ENCODE measurements at regions not wholly inside any gene's neighbourhood (a gene's known extent, or its start where the extent isn't known, plus 50 kb on each side); places are given as distances from the start of the nearest gene placed in this dataset.

DNA sequence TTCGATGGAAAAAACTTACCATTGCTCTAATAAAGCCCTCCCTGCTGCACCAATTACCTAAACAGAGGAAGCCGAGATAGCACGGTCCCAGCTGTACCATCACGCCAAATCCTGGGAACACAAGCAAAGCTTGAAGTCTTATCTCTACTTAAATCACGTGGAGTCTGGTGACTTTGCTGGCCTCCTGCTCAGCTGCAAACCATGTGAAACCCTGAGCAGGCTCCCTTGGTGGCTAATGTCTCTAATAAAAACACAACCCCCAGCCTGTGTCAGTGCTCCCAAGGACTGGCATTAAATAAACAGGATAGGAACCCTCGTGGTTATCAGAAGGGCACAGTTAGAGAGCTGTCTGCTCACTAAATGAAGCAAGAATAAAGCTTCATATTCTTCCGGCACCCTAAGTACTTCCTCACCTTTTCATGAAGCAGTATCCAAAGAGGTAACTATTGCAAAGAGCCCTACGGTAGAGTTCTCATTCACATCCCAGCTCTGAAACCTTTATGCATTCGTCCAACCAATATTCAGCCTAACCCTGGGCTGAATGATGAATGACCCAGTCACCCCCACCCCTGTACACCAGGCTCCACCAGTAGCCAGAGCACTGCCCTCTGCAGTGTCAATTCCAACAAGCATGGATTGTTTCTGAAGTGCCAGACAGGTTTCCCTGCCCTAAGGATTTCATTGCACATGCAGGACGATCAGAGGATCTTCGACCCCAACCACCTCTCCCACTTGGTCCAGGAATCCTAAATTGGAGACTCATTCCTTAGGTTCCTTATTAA is 452.7 kb upstream of the TMPO start:
- no peak for DNase-seq (ENCODE audit: low read depth)

DNA sequence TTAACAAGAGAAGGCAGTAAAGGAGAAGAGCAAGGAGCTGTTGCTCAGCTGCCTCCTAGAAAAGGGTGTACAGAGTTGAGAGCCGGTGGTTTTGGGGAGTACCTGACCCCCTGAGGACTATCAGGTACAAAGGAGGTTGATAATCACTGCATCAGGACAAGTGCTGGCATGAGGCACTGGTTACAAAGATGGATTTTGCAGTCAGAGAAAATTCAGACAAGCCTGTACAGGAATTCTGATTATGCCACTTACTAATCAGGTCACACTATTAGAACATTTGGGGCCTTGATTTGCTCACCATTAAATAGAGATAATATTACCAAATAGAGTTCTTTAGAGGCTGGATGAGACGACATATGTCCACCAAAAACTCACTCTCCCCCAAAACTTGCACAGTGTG is 450.9 kb upstream of the TMPO start:
- DNase-seq (ENCODE audit: low read depth), result no peak

DNA sequence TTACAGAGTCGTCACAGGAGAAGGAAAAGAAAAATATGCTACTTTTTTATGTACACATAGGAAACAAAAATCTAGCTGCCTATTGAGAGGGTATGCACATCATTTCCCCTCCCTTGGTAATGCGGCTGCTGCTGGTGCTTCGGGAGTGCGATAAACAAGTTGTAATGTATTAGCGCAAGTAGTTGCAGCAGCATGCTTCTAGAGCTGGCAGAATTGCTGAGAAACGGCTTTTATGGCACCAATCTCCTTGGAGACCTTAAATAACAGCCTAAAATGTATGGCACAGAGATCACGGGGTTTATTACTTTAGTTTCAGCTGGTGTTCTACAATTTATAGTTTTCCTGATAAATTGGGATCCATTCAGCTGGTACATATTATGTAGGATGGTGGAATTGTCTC is 447.6 kb upstream of the TMPO start:
- no peak for DNase-seq (ENCODE audit: low read depth)

DNA sequence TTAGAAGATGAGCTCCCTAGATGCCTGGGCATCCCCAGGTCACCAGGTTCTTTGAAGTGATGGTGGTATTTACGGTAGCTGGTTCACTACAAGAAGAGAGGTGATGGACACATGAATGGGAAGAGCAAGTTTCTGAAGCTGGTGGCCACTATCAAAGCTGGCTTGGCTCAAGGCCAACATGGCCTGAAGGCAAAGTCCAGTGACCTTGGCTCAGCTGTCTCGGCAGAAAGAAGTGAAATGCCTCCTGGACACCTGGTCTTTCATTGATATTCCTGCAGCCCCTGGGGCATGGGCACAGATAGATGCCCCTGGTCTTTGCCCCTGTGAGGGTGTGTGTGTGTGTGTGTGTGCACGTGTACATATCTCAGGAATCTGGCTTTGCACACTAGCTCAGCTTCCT is 441.8 kb upstream of the TMPO start:
- no peak for DNase-seq (ENCODE audit: low read depth)

DNA sequence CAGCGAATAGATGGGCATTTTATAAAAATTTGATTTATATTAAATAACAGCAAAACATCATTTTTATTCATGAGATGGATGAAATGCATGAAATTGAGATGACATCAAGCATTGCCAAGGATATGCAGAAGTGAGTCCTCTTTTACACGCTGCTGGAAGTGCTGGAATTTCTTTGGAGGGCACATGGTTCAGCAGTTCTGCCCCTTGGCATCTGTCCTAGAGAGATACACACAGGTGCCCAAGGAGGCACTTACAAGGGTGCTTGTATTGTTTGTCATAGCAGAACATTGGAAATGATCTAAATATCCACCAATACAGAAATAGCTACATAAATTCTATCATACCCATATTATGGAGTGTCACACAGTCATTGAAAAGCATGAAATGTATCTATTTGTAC is 441.1 kb upstream of the TMPO start:
- no peak for DNase-seq (ENCODE audit: low read depth)

DNA sequence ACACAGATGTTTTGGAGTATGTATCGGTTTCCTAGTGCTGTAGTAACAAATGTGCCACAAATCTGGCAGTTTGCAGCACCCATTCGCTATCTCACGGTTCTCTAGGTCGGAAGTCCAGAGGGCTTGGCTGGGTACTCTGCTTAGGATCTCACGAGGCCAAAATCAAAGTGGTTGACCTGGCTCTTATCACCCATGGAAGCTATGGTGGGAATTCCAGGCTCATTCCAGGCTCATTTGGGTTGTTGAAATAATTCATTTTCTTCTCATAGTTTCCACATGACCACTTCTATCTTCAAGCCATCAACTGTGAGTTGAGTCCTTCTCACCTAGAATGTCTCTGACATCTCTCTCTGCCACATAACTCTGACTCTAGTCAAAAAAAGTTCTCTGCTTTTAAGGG is 431.0 kb upstream of the TMPO start:
- no peak for DNase-seq (ENCODE audit: low read depth)

DNA sequence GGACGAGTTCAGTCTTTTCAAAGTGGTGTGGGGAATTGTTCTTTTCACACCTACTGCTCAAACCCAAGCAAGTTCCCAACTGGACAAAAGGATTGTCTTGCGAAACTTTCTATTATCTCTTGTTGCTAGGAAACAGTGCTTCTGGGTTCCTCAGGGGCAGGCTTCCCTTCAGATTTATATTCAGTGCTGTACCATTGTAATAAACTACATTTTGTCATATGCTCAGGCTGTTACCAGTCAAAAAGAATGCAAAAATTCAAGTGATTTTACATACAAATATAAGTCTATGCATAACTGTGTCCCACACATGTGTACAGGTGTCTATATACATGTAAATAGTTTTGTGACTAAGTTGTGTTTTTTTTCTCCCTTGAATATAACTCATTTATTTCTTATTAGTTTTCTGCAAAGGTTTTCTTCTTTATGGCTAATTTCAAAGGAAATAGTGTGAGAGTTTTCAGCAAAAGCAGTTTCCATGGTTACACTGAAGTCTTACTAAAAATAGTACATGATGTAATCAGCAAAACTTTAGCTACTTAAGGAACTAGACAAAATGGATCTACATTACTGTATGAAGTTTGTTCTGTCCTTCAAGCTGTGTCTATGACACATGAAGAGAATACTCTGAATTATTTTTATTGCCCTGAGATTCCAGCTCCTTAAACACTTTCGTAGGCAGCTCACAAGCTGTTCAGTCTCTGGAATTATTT is 430.2 kb upstream of the TMPO start:
- DNase-seq (ENCODE audit: low read depth), result no peak

DNA sequence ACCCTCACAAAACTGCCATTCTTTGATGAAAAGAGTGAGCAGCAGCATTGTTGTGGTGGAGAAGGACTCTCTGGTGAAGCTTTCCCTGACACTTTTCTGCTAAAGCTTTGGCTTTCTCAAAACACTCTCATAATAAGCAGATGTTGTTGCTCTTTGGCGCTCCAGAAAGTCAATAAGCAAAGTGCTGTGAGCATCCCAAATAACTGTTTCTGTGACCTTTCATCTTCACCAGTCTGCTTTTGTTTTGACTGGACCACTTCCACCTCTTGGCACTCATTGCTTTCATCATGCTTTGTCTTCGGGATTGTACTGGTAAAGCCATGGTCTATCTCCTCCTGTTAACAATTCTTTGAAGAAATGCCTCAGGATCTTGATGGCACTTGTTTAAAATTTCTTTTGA is 424.7 kb upstream of the TMPO start:
- DNase-seq (ENCODE audit: low read depth), result no peak

DNA sequence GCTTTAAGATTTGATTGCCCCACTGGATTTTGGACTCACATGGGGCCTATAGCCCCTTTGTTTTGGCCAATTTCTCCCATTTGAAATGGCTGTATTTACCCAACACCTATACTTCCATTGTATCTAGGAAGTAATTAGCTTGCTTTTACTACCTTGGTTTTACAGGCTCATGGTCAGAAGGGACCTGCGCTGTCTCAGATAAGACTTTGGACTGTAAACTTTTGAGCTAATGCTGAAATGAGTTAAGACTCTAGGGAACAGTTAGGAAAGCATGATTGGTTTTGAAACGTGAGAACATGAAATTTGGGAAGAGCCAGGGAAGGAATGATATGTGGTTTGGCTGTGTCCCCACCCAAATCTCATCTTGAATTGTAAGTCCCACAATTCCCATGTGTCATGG is 419.0 kb upstream of the TMPO start:
- no peak for DNase-seq (ENCODE audit: low read depth)

DNA sequence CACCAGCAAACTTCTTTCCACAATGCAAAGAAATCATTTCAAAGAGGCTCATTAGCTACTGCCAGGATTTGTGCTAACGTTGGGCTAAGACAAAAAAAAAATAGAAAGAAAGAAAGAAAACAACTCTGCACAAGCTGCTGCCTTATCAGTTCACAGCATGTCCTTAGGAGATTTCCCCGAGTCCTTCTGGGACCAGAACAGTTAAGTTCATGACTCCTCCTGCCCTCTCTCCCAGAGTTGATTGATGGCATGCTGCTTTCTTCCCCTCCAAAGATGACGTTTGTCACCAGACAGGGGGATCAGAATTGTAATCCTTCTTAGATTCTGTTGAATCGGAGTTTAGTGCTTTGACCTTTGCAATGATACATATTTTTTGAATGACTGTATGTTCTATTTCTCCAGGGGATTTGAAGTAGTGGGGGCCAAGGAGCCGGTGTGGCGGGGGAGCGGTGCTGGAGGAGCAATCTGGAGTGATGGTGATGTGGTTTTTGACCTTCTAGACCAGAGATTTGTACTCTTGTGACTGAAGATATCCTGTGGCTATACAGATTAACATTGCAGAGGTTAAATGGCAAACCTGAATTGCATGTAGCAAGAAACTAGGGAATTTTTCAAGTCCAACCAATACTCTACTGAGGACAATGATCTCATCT is 409.2 kb upstream of the TMPO start:
- no peak for DNase-seq (ENCODE audit: low read depth)

DNA sequence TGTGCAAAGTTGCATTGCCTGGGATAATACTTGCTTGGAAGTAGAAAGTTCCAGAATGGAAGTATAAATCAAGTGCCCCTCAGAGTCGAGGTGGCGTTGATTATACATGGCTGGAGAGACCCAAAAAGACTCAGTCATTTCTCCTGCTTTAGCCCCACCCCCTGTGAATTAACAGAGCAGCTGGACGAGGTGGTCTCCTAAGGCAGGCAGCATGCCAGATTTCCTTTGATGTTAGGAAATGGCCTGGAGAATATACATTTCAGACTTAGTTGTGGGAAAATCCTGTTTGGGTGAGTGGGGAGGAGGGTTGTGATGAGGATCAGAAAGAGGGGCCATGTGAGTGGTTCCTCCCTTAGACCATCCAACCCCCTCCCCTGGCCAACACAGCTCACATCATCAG is 406.1 kb upstream of the TMPO start:
- no peak for DNase-seq (ENCODE audit: low read depth)

DNA sequence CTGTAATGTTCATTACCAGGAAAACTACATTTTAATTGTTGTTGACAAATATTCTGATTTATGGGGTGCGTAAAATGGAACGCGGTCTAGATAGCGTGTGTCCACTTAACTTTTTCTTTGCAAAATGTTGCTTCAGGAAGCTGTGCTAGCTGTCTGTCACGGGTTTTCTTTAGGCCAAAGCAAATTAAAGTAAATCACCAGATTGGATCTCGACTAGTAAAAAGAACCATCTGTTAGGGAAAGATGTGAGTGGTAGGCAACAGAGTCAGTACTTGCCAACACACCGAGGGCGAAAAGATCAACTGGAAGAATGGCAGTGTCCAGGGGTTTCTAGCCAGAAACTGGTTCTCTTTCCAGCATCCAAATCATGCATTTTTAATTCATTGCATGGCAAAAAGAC is 404.9 kb upstream of the TMPO start:
- DNase-seq (ENCODE audit: low read depth), result no peak

DNA sequence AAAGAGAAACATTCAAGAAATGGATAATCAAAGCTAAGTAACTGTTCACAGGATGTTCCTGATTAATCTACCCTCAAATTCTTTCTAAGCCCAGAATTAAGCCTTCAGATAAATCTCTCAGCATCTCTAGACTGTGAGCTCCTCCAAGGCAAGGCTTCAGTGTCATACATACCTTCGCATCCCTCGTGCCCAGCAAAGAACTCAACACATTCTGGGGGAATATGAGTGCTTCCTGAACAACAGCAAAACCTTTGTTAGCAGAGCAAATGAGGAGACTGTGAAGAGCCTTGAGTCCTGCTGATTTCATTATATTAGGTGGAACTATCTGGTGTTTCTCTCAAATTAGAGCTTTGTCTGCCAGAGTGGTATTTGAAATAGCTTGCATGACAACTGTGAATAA is 401.8 kb upstream of the TMPO start:
- no peak for DNase-seq (ENCODE audit: low read depth)

DNA sequence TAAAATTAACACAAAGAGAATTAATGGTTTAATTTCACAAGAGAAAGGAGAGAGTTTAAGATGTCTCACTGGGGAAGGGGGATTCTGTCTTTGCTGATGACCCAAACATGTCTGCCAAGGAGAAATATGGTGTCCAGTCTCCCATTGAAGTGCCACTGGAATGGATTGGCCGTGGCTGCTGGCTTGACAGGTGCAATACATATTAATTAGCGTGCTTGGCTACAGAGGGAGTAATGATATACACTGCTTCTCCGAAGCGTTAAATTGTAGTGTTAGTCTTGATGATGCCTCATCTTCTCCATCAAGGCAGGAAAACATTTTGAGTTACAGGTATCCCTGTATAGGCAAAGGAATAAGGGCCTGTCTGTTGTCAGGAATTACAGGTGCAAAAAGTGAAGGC is 393.4 kb upstream of the TMPO start:
- no peak for DNase-seq (ENCODE audit: low read depth)

DNA sequence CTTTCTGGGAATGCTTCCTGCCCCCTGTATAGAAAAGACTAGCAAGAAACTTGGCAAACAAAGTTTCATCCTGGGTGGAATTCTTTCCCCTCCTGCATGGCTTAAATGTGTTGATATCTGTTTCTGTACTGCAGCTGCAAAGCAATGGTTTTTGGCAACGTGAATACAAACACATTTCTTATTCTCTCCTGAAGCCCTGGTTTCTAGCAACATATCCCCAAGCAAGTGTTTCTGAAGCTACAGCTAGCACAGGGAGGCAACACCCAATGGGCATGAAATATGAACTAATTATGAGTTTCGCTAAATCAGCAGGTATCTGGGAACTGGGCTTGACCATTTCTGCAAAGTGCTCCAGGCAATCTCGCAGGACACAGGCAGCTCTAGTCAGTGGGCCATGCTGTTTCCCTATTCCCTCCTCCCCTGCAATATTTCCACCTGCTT is 392.3 kb upstream of the TMPO start:
- DNase-seq (ENCODE audit: low read depth), result no peak

DNA sequence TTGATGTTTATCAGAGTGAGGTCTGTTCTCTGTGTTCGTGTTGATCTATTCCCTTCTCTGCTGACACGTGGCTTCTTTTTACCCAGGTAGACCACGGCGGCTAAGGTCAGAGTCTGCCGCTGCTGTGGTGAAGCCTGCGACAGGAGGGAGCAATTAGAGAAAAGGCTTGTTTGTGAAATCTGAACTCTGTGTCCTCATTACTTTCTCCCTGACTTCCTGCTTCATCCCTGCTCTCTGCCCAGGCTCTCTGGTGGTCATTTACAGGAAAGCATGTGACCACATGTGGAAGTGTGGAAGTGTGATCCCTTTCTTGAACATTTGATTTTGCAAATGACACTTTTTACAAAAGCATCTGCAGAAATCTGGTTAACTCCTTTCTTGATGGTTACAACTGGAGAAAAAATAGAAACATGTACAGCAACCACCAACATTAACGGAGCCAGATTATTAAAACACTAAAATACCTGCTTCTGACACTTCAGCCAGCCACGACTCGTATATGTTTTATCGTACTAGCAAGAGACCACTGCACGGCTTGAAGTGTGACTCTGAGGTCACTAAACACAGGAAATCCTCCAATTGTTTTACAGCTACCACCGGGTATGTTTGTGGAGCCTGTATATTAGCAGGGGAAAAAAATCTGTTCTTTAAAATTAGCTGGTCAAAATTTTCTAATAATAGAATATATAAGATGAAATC is 388.6 kb upstream of the TMPO start:
- DNase-seq (ENCODE audit: low read depth), result no peak

DNA sequence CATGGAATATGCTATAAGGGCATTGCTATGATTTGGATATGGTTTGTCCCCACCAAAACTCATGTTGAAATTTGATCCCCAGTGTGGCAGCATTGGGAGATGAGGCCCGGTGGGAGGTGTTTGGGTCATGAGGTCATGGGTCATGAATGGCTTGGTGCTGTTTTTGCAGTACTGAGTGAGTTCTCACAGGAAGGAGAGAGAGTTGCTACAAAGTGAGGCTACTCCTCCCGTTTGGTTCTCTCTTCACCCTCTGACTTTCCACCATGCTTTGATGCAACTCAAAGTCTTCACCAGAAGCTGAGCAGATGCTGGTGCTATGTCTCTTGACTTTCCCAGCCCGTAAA is 388.1 kb upstream of the TMPO start:
- DNase-seq (ENCODE audit: low read depth), result no peak

DNA sequence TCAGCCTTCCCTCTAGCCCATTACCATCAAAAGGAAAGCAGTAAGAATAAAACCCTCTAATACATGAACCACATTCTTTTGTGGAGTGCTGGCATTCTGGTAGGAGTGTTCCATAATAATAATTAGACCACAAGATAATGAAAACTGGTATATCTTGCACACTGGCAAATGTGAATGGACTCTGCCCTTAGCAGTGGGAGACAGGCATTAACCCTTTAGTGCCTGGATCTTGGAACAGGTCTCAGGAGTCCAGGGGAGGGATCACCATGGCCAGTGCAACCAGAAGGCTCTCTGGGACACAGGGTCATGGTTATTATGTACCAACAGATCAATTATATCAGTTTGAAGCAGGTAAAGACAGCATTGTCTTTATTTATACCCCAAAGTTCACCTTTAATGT is 387.5 kb upstream of the TMPO start:
- no peak for DNase-seq (ENCODE audit: low read depth)

DNA sequence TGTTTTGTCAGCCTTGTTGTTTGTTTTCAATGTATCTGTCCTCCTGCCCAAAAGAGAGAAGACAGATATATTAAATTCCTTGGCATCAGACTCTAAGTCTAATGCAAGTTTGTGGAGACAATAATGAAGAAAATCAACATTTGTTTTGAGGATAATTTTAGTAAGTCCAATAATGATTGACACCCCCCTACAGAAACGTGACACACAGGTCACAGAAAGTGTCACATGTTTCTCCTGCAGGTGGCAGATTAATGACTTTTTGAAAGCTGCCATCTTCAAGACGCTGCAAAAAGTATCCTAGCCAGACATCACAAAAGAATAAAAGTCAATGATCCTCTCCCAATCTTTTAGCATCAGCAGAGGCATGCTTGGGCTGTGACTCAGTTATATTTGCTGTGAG is 378.8 kb upstream of the TMPO start:
- no peak for DNase-seq (ENCODE audit: low read depth)

DNA sequence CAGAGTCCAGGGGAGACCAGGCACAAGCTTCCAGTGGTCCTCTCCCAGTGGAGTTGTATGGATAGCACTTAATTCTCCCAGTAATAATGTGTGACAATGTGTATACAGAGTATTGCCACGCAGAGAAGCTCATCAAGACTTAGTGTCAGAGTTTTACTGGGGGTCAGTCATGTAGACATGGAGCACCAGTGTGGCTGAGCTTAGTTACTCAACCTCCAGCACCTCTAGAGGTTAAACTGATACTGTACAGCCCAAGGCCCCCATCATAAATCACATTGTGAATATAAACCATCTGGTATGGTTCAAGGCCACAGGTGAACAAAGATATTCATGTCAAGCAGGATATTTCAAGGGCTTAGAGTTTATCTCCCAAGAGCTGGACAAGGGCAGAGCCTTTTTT is 378.1 kb upstream of the TMPO start:
- DNase-seq (ENCODE audit: low read depth), result no peak

DNA sequence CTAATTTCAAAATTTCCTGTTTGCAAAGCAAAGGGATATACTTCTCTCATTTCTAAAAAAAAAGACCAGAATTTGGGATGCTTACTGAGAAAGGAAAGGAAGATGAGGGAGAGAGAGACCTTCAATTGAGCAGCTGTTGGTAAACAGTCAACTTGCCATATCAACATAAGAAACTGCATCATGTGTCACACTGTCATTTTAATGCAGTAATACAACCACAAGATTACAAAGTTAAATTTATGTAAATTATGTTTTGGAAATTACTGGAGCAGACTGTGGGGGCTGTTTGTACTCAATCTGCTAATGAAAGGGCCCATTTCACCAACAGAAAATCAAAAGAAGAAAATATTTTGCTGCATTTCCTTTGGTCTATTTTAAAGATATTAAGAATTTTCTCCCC is 370.4 kb upstream of the TMPO start:
- DNase-seq (ENCODE audit: low read depth), result no peak

DNA sequence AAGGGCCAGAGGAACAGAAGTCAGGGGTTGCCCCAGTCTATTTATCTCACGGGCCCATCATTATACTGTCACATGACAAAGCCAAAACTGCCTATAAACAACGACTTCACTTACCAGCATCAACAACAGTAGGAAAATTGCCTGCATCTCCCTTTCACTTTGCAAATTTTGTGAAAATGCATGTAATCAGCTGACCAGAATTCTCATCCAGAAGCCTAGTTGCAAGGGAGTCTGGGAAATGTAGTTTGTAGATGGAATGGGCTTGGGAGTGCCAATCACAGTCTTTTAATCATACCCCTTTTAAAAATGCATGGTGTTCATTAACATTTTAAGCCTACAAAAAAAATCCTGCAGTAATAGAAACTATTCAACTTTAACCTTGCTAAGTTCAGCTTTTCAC is 369.3 kb upstream of the TMPO start:
- no peak for DNase-seq (ENCODE audit: low read depth)

DNA sequence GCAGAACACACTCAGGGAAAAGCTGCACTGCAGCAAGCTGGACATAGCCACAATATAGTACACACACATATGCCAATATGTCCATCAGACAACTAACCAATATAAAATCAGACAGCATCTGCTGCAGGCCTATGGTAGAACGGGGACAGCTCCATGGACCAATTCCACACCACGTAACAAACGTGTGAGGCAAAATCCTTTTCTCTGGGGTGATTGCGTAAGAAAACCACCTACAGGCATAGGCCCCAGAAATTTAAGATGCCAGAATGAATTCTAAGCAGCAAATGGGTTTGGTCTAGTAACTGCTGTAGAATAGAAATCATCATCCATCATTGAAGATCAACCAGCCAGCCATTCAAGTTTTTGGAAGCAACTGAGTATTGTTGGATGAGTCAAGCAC is 368.9 kb upstream of the TMPO start:
- no peak for DNase-seq (ENCODE audit: low read depth)
